ENCODE measurements at regions not wholly inside any gene's neighbourhood (a gene's known extent, or its start where the extent isn't known, plus 50 kb on each side); places are given as distances from the start of the nearest gene placed in this dataset.

DNA sequence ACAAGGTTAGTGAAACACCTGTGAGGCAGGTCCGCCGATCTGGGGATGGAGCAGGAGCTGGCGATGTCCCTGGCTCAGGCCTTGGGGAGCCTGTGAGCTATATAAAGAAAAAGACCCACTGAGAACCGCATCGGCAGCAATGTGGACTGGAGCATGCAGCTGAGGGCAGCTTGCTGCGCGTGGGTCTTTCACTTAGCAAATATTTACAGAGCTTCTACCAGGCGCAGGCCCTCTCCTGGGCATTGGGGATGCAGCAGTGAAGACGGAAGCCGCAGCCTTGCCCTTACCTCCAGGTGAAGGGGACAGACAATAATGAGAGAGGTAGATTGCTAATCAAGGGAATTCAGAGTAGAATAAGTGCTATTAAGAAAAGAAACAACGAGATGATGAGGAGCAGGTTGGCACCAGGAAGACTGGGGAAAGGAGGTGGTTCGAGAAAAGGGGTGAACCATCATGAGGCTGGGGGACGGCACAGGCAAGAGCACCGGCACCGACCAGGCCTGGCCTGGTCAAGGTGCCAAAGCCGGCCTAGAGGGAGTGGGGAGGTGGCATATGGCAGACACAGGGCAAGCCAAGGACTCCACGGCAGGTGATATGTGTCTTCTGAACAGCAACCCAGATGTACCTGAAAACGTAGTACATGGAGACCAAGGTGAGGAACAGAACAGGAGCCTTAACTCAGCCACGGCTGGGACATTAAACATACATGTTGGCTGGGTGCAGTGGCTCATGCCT lies 60.7 kb upstream of the PAX7 start:
- H3K9ac ChIP-seq (ENCODE audit: low read length), result no peak overlapping the region
- H3K27me3 ChIP-seq (ENCODE audit: insufficient read depth, low read length), result peaks cover 5% of the 10 kb centered on the region; the same call in 1 of the 2 replicates
- H3K4me2 ChIP-seq (ENCODE audit: low read length), result no peak overlapping the region
- ChIA-PET CTCF (interaction anchor here (1.0 kb wide), 1 partner anchor 14 kb away, joined by 3 read pairs; no protein-coding TSS in a partner anchor), POLR2A (no interaction called here), RAD21 (ENCODE audit: low non-redundant PET in 1 of 2, low total read pairs in 2 of 2, uncharacterized antibody in 2 of 2, unreplicated experiment in 2 of 2) (no interaction called here)
- no TSS peak for BruUV-seq (replicated peaks)
- no peaks in the 10 kb centered on the region for H3K36me3 ChIP-seq (ENCODE audit: control insufficient read depth in 1 of 2, insufficient read depth in 2 of 2, low read length in 2 of 2)
- TF ChIP-seq ZNF274 (IDR thresholded peaks at IDR 0.05; ENCODE audit: low read depth, low read length) (no peak), SP1 (IDR thresholded peaks at IDR 0.05; ENCODE audit: low read depth) (no peak), MAX (IDR thresholded peaks at IDR 0.05) (no peak), CBX3 (IDR thresholded peaks at IDR 0.05; ENCODE audit: low read depth) (no peak), TCF7L2 (IDR thresholded peaks at IDR 0.05; ENCODE audit: borderline replicate concordance, extremely low read depth, insufficient read depth, insufficient read length) (no peak), SIN3A (IDR thresholded peaks at IDR 0.05; ENCODE audit: low read depth) (no peak), ELF1 (IDR thresholded peaks at IDR 0.05; ENCODE audit: borderline replicate concordance, low read depth) (no peak), FOSL1 (IDR thresholded peaks at IDR 0.05; ENCODE audit: low read depth) (no peak), EZH2phosphoT487 (IDR thresholded peaks at IDR 0.05; ENCODE audit: borderline replicate concordance) (no peak), YY1 (IDR thresholded peaks at IDR 0.05; ENCODE audit: extremely low read depth, insufficient replicate concordance, low read depth, low read length) (no peak), EZH2 (IDR thresholded peaks at IDR 0.05) (no peak), POLR2AphosphoS5 (IDR thresholded peaks at IDR 0.05; ENCODE audit: low read depth, low read length) (no peak), ZFX (IDR thresholded peaks at IDR 0.05) (no peak)
- TF ChIP-seq, protein P1, sequence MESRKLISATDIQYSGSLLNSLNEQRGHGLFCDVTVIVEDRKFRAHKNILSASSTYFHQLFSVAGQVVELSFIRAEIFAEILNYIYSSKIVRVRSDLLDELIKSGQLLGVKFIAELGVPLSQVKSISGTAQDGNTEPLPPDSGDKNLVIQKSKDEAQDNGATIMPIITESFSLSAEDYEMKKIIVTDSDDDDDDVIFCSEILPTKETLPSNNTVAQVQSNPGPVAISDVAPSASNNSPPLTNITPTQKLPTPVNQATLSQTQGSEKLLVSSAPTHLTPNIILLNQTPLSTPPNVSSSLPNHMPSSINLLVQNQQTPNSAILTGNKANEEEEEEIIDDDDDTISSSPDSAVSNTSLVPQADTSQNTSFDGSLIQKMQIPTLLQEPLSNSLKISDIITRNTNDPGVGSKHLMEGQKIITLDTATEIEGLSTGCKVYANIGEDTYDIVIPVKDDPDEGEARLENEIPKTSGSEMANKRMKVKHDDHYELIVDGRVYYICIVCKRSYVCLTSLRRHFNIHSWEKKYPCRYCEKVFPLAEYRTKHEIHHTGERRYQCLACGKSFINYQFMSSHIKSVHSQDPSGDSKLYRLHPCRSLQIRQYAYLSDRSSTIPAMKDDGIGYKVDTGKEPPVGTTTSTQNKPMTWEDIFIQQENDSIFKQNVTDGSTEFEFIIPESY (IDR thresholded peaks at IDR 0.05; ENCODE audit: extremely low read depth, insufficient replicate concordance, low read length), result no peak
- TF ChIP-seq, protein P2, sequence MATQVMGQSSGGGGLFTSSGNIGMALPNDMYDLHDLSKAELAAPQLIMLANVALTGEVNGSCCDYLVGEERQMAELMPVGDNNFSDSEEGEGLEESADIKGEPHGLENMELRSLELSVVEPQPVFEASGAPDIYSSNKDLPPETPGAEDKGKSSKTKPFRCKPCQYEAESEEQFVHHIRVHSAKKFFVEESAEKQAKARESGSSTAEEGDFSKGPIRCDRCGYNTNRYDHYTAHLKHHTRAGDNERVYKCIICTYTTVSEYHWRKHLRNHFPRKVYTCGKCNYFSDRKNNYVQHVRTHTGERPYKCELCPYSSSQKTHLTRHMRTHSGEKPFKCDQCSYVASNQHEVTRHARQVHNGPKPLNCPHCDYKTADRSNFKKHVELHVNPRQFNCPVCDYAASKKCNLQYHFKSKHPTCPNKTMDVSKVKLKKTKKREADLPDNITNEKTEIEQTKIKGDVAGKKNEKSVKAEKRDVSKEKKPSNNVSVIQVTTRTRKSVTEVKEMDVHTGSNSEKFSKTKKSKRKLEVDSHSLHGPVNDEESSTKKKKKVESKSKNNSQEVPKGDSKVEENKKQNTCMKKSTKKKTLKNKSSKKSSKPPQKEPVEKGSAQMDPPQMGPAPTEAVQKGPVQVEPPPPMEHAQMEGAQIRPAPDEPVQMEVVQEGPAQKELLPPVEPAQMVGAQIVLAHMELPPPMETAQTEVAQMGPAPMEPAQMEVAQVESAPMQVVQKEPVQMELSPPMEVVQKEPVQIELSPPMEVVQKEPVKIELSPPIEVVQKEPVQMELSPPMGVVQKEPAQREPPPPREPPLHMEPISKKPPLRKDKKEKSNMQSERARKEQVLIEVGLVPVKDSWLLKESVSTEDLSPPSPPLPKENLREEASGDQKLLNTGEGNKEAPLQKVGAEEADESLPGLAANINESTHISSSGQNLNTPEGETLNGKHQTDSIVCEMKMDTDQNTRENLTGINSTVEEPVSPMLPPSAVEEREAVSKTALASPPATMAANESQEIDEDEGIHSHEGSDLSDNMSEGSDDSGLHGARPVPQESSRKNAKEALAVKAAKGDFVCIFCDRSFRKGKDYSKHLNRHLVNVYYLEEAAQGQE (IDR thresholded peaks at IDR 0.05; ENCODE audit: low read depth), result no peak
- TF ChIP-seq, protein P3, sequence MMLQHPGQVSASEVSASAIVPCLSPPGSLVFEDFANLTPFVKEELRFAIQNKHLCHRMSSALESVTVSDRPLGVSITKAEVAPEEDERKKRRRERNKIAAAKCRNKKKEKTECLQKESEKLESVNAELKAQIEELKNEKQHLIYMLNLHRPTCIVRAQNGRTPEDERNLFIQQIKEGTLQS (IDR thresholded peaks at IDR 0.05), result no peak
- H3K79me2 ChIP-seq (ENCODE audit: insufficient read depth, low read length), result no peaks in the 10 kb centered on the region
- no peaks in the 10 kb centered on the region for H4K20me1 ChIP-seq (ENCODE audit: insufficient read depth)
- H3K4me1 ChIP-seq (ENCODE audit: control insufficient read depth in 1 of 2, insufficient read depth in 2 of 2, low read length in 2 of 2), result no peaks in the 10 kb centered on the region
- H3K27ac ChIP-seq (ENCODE audit: low read depth, low read length), result no peak overlapping the region
- no peak for DNase-seq (ENCODE audit: low read depth, low spot score)
- no peaks in the 10 kb centered on the region for H3K9me2 ChIP-seq (ENCODE audit: insufficient read depth)
- no peaks in the 10 kb centered on the region for H3K9me3 ChIP-seq (ENCODE audit: control insufficient read depth in 1 of 2, insufficient read depth in 1 of 2, low read depth in 1 of 2, low read length in 2 of 2)
- no peak overlapping the region for H3K4me3 ChIP-seq (replicated peaks in 1 of 2; ENCODE audit: low read depth in 1 of 2, low read length in 2 of 2)
- H2AFZ ChIP-seq (ENCODE audit: low read depth, low read length, poor library complexity, severe bottlenecking), result no peak overlapping the region
- no peak for ATAC-seq
- intact Hi-C loops (cut with micrococcal nuclease), result loop anchor here (10.0 kb wide), 1 partner anchor 1075 kb away; no protein-coding TSS in a partner anchor

Data from HCT116 (cell line).